Mesenchymal stem cell (in vitro differentiated cells and primary cell): ENCODE measurements at regions not wholly inside any gene's neighbourhood (a gene's known extent, or its start where the extent isn't known, plus 50 kb on each side); places are given as distances from the start of the nearest gene placed in this dataset.

Experiments
- DNase-seq: peaks from one replicate; pipeline ENCODE4 v3.0.0-alpha.2; 2013
- H2AFZ ChIP-seq: one replicate; pipeline ENCODE4 v1.6.1; 2013; ENCODE audit warnings: low read depth, mild to moderate bottlenecking, control low read depth, inconsistent platforms, low read length, moderate library complexity
- H2AK5ac ChIP-seq: 2 replicates; pipeline ENCODE4 v1.6.1; 2013; ENCODE audit warnings: low read length, moderate library complexity, mild to moderate bottlenecking, inconsistent platforms; ENCODE audit not compliant: severe bottlenecking
- H2BK120ac ChIP-seq: one replicate; pipeline ENCODE4 v1.6.1; 2013; ENCODE audit warnings: low read depth, mild to moderate bottlenecking, inconsistent platforms, low read length, moderate library complexity
- H2BK12ac ChIP-seq, 2 experiments: one replicate each; pipeline ENCODE4 v1.6.1; 2013; ENCODE audit warnings: inconsistent platforms in 2 of 2, low read length in 2 of 2, mild to moderate bottlenecking in 2 of 2, moderate library complexity in 2 of 2, control low read depth in 1 of 2
- H2BK15ac ChIP-seq: one replicate; pipeline ENCODE4 v1.6.1; 2013; ENCODE audit warnings: mild to moderate bottlenecking, low read depth, inconsistent platforms; ENCODE audit not compliant: poor library complexity, severe bottlenecking
- H2BK5ac ChIP-seq: 2 replicates; pipeline ENCODE4 v1.6.1; 2013; ENCODE audit warnings: low read depth, mild to moderate bottlenecking, low read length, control low read depth, inconsistent platforms; ENCODE audit not compliant: poor library complexity, severe bottlenecking
- H3K14ac ChIP-seq, 2 experiments: one replicate each; pipeline ENCODE4 v1.6.1; 2013; ENCODE audit warnings: inconsistent platforms in 2 of 2, low read length in 2 of 2, control low read depth in 1 of 2, mild to moderate bottlenecking in 1 of 2, moderate library complexity in 1 of 2
- H3K18ac ChIP-seq, 2 experiments: one replicate each; pipeline ENCODE4 v1.6.1; 2013; ENCODE audit warnings: inconsistent platforms in 2 of 2, low read length in 2 of 2, control low read depth in 1 of 2, low read depth in 1 of 2, mild to moderate bottlenecking in 1 of 2
- H3K23ac ChIP-seq, 2 experiments: one replicate each; pipeline ENCODE4 v1.6.1; 2013; ENCODE audit warnings: inconsistent platforms in 2 of 2, low read length in 2 of 2, mild to moderate bottlenecking in 2 of 2, moderate library complexity in 2 of 2, control low read depth in 1 of 2
- H3K27ac ChIP-seq: 2 replicates; pipeline ENCODE4 v1.5.1; 2013; ENCODE audit warnings: mild to moderate bottlenecking, moderate library complexity, low read length, control low read depth, inconsistent platforms; ENCODE audit not compliant: poor library complexity, severe bottlenecking
- H3K27me3 ChIP-seq, 2 experiments: 2 replicates each; pipeline versions ENCODE4 v1.6.1 to v1.7.0; 2013; ENCODE audit warnings: low read length in 2 of 2, mild to moderate bottlenecking in 2 of 2, moderate library complexity in 2 of 2, control low read depth in 1 of 2, inconsistent platforms in 1 of 2; ENCODE audit not compliant: control insufficient read depth in 1 of 2, insufficient read depth in 1 of 2
- H3K36me3 ChIP-seq, 2 experiments: 2 replicates each; pipeline versions ENCODE4 v1.6.1 to v1.7.0; 2013; ENCODE audit warnings: low read length in 2 of 2, control low read depth in 1 of 2, inconsistent platforms in 1 of 2, low read depth in 1 of 2, mild to moderate bottlenecking in 1 of 2; ENCODE audit not compliant: insufficient read depth in 2 of 2, control insufficient read depth in 1 of 2
- H3K4ac ChIP-seq, 2 experiments: one replicate each; pipeline ENCODE4 v1.6.1; 2013; ENCODE audit warnings: inconsistent platforms in 2 of 2, low read length in 2 of 2, mild to moderate bottlenecking in 2 of 2, moderate library complexity in 2 of 2, control low read depth in 1 of 2, low read depth in 1 of 2
- H3K4me1 ChIP-seq: 2 replicates; pipeline ENCODE4 v1.6.1; 2013; ENCODE audit warnings: low read depth, low read length, control low read depth; ENCODE audit not compliant: control insufficient read depth, insufficient read depth
- H3K4me2 ChIP-seq: 2 replicates; pipeline ENCODE4 v1.6.1; 2013; ENCODE audit warnings: low read length, mild to moderate bottlenecking, inconsistent platforms; ENCODE audit not compliant: poor library complexity, severe bottlenecking
- H3K4me3 ChIP-seq, 2 experiments: 2 replicates each; pipeline versions ENCODE4 v1.5.1 to v1.7.0; 2013; ENCODE audit warnings: low read length in 2 of 2, mild to moderate bottlenecking in 2 of 2, control low read depth in 1 of 2, low read depth in 1 of 2; ENCODE audit not compliant: insufficient read depth in 1 of 2
- H3K79me1 ChIP-seq: replicated peaks from 2 replicates; pipeline ENCODE4 v1.6.1; 2013; ENCODE audit warnings: mild to moderate bottlenecking, control low read depth, low read length, inconsistent platforms; ENCODE audit not compliant: poor library complexity, severe bottlenecking
- H3K9ac ChIP-seq: 2 replicates; pipeline ENCODE4 v1.7.0; 2013; ENCODE audit warnings: mild to moderate bottlenecking, low read length, moderate library complexity
- H3K9me3 ChIP-seq: 2 replicates; pipeline ENCODE4 v1.7.0; 2013; ENCODE audit warnings: mild to moderate bottlenecking, low read length; ENCODE audit not compliant: control insufficient read depth
- H4K8ac ChIP-seq: one replicate; pipeline ENCODE4 v1.6.1; 2013; ENCODE audit warnings: inconsistent platforms, mild to moderate bottlenecking, low read length, moderate library complexity
- H4K91ac ChIP-seq: one replicate; pipeline ENCODE4 v1.6.1; 2013; ENCODE audit warnings: mild to moderate bottlenecking, low read length, inconsistent platforms
- WGBS: methylation state at CpG from one replicate; pipeline ENCODE4 v1.1.7; 2013; ENCODE audit warnings: mixed read lengths; 5-methylcytosine and 5-hydroxymethylcytosine counted together

GRCh38 chr2:19818039-19818438 lies 83.7 kb downstream of the TTC32 start:
- Histone ChIP-seq H2BK12ac (peak overlapping the region in 1 of 2 experiments; percentile 48), H3K27ac (no peak overlapping the region), H2AK5ac (peak overlapping the region; percentile 23), H3K18ac (no peak overlapping the region), H4K8ac (no peak overlapping the region), H3K9me3 (no peaks in the 10 kb centered on the region), H3K27me3 (no peaks in the 10 kb centered on the region), H3K23ac (no peak overlapping the region), H3K4ac (no peak overlapping the region), H3K79me1 (no peaks in the 10 kb centered on the region), H4K91ac (no peak overlapping the region), H3K4me3 (no peak overlapping the region), H2BK5ac (no peak overlapping the region), H3K4me2 (no peak overlapping the region), H3K36me3 (no peaks in the 10 kb centered on the region), H2BK120ac (no peak overlapping the region), H3K9ac (no peak overlapping the region), H3K14ac (no peak overlapping the region), H3K4me1 (peaks cover 4% of the 10 kb centered on the region), H2AFZ (no peak overlapping the region), H2BK15ac (no peak overlapping the region)
- 98% methylated on average over 3 of the region's 3 CpGs for WGBS
- no peak for DNase-seq

- Histone ChIP-seq H4K8ac (no peak overlapping the region), H3K4ac (no peak overlapping the region), H2BK120ac (no peak overlapping the region), H3K79me1 (no peaks in the 10 kb centered on the region), H3K9me3 (no peaks in the 10 kb centered on the region), H2AFZ (no peak overlapping the region), H3K18ac (no peak overlapping the region), H3K4me2 (no peak overlapping the region), H3K27me3 (no peaks in the 10 kb centered on the region), H2BK15ac (no peak overlapping the region), H4K91ac (no peak overlapping the region), H2BK5ac (no peak overlapping the region), H3K4me3 (no peak overlapping the region), H3K27ac (no peak overlapping the region), H3K9ac (no peak overlapping the region), H3K36me3 (no peaks in the 10 kb centered on the region), H3K4me1 (peaks cover 4% of the 10 kb centered on the region), H2AK5ac (no peak overlapping the region), H3K23ac (no peak overlapping the region), H2BK12ac (no peak overlapping the region), H3K14ac (no peak overlapping the region)
- DNase-seq = no peak
- WGBS = 80% methylated on average over 1 of the region's 1 CpG
Measured at GRCh38 chr2:19815746-19816145, 86.0 kb downstream of the TTC32 start.

GRCh38 chr2:19812166-19812565 lies 89.6 kb downstream of the TTC32 start:
- H2BK15ac ChIP-seq = no peak overlapping the region

DNA sequence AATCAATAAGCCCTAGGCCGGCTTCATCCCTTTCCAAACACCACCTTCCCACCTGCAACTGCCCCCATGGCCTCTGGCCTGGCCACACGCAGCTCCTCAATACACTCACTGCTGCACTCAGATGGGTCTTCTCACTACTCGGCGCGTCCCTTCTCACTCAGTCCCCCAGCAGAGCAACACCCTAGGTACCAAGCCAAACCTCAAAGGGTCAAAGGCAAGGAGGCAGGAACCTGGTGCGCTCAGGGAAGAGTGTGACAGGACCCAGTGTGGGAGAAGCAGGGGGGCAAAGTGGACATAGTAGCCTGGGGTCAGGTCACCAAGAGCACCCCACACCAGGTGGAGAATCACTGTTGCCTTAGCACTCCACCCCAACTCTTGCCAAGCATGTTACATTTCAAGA lies 90.6 kb downstream of the TTC32 start:
- DNase-seq = no peak
- no peak overlapping the region for H2BK5ac ChIP-seq
- H3K9me3 ChIP-seq = no peaks in the 10 kb centered on the region
- no peak overlapping the region for H2BK15ac ChIP-seq
- no peak overlapping the region for H2BK12ac ChIP-seq
- WGBS = 99% methylated on average over 6 of the region's 6 CpGs
- H3K27me3 ChIP-seq = peaks cover 0 to 10% of the 10 kb centered on the region in 2 experiments
- no peak overlapping the region for H2BK120ac ChIP-seq
- no peak overlapping the region for H3K4me3 ChIP-seq
- no peak overlapping the region for H3K23ac ChIP-seq
- no peak overlapping the region for H3K4ac ChIP-seq
- H3K27ac ChIP-seq = no peak overlapping the region
- H2AFZ ChIP-seq = no peak overlapping the region
- H3K14ac ChIP-seq = no peak overlapping the region
- no peak overlapping the region for H3K9ac ChIP-seq
- H3K4me2 ChIP-seq = no peak overlapping the region
- no peak overlapping the region for H3K18ac ChIP-seq
- H4K8ac ChIP-seq = no peak overlapping the region
- no peaks in the 10 kb centered on the region for H3K79me1 ChIP-seq
- no peak overlapping the region for H4K91ac ChIP-seq
- no peaks in the 10 kb centered on the region for H3K36me3 ChIP-seq
- peaks cover 11% of the 10 kb centered on the region for H3K4me1 ChIP-seq
- peak overlapping the region; percentile 21 for H2AK5ac ChIP-seq

More at GRCh38 chr2:19812166-19812565, 89.6 kb downstream of the TTC32 start:
- Histone ChIP-seq H3K4me2 (no peak overlapping the region), H3K18ac (no peak overlapping the region), H3K4ac (no peak overlapping the region), H4K91ac (no peak overlapping the region), H3K9me3 (no peaks in the 10 kb centered on the region), H3K4me3 (no peak overlapping the region), H3K23ac (no peak overlapping the region), H2AFZ (no peak overlapping the region), H3K27ac (no peak overlapping the region), H2BK120ac (no peak overlapping the region), H3K27me3 (peaks cover 0 to 3% of the 10 kb centered on the region in 2 experiments), H3K9ac (no peak overlapping the region), H2BK5ac (no peak overlapping the region), H2BK12ac (no peak overlapping the region), H3K14ac (no peak overlapping the region), H3K36me3 (no peaks in the 10 kb centered on the region), H3K4me1 (peaks cover 6% of the 10 kb centered on the region), H3K79me1 (no peaks in the 10 kb centered on the region), H2AK5ac (no peak overlapping the region), H4K8ac (no peak overlapping the region)
- no peak for DNase-seq
- 92% methylated on average over 5 of the region's 5 CpGs for WGBS
